NOMO-1 treated with dmso at 0.1 percent for 144 hours (cell line): ENCODE measurements at regions not wholly inside any gene's neighbourhood (a gene's known extent, or its start where the extent isn't known, plus 50 kb on each side); places are given as distances from the start of the nearest gene placed in this dataset.
"Not testable (repeated sequence)": the region's sequence is repeated elsewhere in the genome, so short reads cannot be mapped to it uniquely, and the experiment has no call there.

Experiments
- DNase-seq: peaks from one replicate; lab custom pipeline; 2025; ENCODE audit not compliant: unreplicated experiment; lab: John Stamatoyannopoulos, UW

DNA sequence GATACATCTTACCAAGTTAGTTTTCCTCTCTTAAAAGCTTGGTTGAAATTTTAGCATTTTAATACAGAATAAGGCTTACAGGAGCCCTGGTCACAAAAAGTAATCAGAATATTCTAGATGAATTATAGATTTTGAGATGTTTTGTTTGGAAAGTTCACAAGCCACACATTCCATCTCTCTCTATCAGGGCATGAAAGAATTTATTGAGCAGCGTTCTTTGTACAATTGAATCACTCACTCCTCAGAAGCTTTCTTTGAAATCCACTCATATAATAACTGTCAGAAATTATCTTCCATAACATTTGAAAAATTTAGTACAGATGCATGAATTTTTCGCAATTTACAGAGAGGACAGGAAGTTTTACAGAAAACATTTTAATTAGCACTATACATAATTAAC is 938.6 kb upstream of the MDGA2 start:
- no peak for DNase-seq

DNA sequence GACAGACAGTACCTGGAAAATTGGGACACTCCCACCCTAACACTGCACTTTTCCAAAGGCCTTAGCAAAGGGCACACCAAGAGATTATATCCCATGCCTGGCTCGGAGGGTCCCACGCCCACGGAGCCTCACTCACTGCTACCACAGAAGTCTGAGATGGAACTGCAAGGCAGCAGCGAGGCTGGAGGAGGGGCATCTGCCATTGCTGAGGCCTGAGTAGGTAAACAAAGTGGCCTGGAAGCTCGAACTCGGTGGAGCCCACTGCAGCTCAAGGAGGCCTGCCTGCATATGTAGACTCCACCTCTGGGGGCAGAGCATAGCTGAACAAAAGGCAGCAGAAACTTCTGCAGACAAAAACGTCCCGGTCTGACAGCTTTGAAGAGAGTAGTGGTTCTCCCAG is 931.6 kb upstream of the MDGA2 start:
- DNase-seq = not testable (repeated sequence)

DNA sequence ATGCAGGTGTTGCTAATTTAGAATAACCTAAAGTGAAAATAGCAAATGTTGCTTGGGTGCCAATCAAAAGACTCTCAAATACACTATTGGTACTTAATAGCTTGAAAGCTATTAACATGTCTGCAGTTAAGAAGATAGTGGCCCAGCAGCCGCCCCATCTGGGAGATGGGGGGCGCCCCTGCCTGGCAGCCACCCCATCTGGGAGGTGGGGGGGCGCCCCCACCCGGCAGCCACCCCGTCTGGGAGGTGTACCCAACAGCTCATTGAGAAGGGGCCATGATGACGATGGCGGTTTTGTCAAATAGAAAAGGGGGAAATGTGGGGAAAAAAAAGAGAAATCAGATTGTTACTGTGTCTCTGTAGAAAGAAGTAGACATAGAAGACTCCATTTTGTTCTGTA is 923.1 kb upstream of the MDGA2 start:
- no peak for DNase-seq

- no peak for DNase-seq
Measured at GRCh38 chr14:48586099-48586498, 910.7 kb upstream of the MDGA2 start.

DNA sequence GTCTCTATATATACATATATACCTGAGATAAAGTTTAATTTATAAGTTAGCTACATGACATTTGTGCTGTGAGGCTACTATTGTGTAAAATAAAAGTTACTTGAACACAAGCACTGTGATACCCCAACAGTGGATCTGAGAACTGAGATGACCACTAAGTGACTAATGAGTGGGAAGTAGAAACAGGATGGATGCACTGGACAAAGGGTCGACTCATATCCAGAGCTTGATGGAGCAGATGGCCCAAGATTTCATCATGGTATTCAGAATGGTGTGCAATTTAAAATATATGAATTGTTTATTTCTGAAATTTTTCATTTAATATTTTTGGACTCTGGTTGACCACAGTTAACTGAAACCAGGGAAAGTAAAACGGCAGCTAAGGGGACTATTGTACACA is 908.6 kb upstream of the MDGA2 start:
- DNase-seq = no peak

- no peak for DNase-seq
Measured at GRCh38 chr14:48582938-48583337, 907.5 kb upstream of the MDGA2 start.

DNA sequence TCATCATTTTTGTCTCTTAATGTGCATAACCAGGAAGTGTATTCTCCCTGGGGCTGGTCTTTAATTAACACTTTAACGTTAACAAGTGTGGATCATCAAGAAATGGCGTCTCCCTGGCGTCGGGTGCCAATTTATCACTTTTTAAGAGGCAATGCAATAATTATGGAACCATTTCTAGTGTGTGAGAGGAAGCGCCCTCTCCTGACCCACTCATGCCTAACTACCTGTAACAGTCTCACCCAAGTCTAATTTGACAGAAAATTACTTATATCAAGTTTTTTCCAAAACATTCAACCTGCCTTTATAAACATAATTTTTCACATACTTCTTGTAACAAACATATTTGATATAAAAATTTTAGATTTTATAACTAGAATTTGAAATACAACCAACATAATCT is 905.3 kb upstream of the MDGA2 start:
- no peak for DNase-seq

- no peak for DNase-seq
Measured at GRCh38 chr14:48575772-48576171, 900.4 kb upstream of the MDGA2 start.

GRCh38 chr14:48568688-48569087 is 893.3 kb upstream of the MDGA2 start:
- DNase-seq = no peak

- DNase-seq = no peak
Measured at GRCh38 chr14:48568252-48568651, 892.8 kb upstream of the MDGA2 start.

DNA sequence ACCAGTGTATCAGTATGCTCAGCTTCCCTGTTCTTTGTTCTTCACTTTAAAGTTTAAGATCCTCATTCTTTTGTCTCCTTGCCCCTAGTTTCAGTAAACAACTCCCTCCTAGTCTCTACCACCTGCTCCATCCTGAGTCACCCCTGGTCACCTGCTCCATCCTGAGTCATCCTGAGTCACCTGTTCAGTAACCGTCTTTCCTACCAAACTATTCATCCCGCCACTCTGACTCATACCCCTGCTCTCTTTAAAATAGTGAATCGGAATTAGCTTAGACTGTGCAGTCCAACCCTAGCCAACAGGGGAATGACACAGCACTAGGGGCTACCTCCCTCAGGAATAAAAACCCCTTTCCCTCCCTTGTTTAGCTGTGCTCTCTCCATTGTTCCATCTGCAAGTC is 888.1 kb upstream of the MDGA2 start:
- no peak for DNase-seq

DNA sequence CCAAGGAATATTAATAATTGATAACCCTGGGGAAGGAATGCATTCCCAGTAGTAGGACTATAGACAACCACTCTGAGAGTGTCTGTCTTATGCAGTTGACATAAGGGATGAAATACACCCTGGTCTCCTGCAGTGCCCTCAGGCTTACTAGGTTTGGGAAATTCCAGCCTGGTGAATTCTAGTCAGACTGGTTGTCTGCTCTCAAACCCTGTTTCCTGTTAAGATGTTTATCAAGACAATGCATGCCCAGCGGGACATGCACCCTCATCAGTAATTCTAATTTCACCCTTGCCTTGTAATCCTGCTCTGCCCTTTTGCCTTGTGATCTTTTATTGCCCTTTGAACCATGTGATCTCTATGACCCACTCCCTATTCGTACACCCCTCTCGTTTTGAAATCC is 886.0 kb upstream of the MDGA2 start:
- not testable (repeated sequence) for DNase-seq

DNA sequence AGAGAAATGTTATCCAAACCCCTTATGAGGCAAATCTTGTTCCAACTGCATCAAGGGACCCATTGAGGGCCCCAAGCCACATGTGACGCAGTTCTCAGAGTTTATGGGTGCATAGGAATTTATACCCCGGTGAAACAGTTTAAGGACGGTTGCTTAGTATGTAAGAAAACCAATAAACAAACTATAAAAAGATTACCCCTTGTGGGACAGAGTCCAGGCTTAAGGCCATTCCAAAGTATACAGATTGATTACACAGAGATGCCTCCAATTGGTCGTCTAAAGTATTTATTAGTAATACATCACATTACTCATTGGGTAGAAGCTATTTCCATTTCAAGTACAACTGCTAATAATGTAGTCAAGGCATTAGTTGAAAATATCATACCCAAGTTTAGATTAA is 885.0 kb upstream of the MDGA2 start:
- DNase-seq = no peak

DNA sequence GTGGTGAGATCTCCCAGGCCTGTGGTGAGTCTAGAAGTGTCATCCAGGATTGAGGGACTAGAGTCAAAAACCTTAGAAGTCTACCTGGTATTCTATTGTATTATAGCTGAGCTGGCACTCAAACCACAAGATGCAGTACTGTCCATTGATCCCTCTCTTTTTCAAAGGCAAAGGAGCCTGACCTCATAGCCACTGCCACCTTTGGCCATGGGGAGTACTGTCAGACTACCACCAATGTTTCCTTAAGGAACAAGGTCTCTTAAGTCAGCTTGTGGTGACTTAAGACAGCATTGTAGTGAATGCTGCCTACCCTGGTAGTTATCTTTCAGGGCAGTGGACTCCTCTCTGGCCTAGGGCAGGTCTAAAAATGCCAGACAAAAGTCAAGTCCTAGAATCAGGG is 878.0 kb upstream of the MDGA2 start:
- DNase-seq = no peak

DNA sequence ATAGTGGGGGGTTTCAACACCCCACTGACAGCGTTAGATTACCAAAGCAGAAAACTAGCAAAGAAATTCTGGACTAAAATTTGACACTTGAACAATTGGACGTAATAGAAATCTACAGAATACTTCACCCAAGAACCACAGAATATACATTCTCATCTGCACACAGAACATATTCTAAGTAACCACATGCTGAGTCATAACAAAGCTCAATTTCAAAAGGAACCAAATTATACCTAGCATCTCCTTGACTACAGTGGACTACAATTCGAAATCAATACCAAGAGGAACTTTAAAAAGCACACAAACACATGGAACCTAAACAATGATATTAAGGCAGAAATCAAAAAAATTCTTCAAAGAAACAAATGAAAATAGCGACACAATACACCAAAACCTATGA is 871.6 kb upstream of the MDGA2 start:
- DNase-seq = no peak

- DNase-seq = no peak
Measured at GRCh38 chr14:48537600-48537999, 862.2 kb upstream of the MDGA2 start.

DNA sequence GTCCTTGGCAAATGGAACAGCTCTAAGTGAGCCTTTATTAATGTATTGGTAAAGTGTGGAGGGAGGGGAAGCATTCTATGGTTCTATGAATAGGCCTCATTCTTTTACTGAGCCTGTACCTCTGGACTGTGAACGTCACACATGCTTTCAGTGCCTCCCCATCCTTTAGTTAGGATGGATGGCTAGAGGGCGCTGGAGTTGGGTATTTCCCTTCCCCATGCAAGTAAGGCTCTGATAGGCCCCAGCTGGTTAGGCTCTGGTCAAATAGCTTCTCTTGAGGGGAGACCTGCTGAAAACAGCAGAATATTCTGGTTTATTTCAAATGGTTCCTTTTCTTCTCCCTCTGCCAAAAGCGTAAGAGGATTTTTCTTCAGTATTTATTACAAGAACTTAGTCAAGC is 860.9 kb upstream of the MDGA2 start:
- DNase-seq = no peak

- DNase-seq = no peak
Measured at GRCh38 chr14:48527832-48528231, 852.4 kb upstream of the MDGA2 start.

DNA sequence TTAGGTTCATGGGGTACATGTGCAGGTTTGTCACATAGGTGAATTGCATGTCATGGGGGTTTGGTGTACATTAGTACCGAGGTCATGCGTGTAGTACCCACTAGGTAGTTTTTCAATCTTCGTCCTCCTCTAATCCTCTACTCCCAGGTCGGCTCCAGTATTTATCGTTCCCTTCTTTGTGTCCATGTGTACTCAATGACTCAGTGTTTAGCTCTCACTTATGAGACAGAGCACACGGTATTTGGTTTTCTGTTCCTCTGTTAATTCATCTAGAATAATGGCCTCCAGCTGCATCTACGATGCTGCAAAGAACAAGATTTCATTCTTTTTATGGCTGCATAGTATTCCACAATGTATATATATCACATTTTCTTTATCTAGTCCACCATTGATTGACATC is 850.9 kb upstream of the MDGA2 start:
- DNase-seq = no peak

GRCh38 chr14:48504921-48505320 is 829.5 kb upstream of the MDGA2 start:
- DNase-seq = no peak

DNA sequence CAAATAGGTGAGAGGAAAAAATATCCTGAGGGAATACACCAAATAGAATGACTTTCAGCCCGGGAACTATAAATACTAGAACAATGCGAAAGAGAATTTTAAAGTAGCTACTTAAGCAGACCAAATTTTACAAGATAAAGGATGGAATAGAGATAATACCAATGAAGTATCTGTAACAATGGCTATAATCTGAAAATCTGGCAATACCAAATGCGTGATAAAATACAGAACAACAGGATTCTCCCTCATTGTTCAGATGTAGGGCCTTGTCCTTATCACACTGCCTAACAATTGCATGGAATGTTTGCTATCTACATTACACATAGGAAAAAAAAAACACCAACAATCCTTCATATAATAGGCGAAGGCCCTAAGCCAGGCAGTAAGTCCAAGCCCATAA is 815.4 kb upstream of the MDGA2 start:
- no peak for DNase-seq

GRCh38 chr14:48473944-48474343 is 798.5 kb upstream of the MDGA2 start:
- DNase-seq = no peak

- DNase-seq = no peak
Measured at GRCh38 chr14:48456051-48456450, 780.6 kb upstream of the MDGA2 start.

- no peak for DNase-seq
Measured at GRCh38 chr14:48454887-48455286, 779.5 kb upstream of the MDGA2 start.
